SK-MEL-5 (cell line): ENCODE measurements at regions not wholly inside any gene's neighbourhood (a gene's known extent, or its start where the extent isn't known, plus 50 kb on each side); places are given as distances from the start of the nearest gene placed in this dataset.

ENCODE experiments used
- DNase-seq: peaks from one replicate; pipeline ENCODE4 v3.0.0-alpha.2; 2016; ENCODE audit warnings: low read depth, low spot score
- in situ Hi-C: cut with HindIII; loops from 2 replicates; pipeline ENCODE4 v1.10.0; 2016; ENCODE audit warnings: low sequenced_read_pairs, high pct_unique_total_duplicates, low pct_unique_long_range_greater_than_20kb

- in situ Hi-C loops = no loop called here
- DNase-seq = no peak
Observed at GRCh38 chr4:127214016-127214415, 418.7 kb upstream of the INTU start.

DNA sequence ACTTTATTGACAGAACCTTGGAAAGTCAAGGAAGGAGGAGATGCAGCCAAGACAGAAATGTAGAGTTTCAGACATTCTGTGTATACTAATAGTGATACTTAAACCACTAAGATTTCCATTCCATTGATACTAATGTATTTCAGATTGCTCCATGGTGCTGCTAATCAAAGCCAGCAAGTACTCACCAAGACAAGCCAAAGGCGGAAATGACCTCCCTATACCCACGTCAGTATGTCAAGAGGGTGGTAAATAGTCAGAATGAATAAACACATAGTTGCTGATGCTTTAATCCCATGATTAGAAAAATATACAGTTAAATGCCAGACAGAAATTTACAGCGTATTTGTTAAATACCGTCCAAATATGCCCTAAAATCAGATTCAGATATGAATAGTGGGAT lies 417.8 kb upstream of the INTU start:
- in situ Hi-C loops = no loop called here
- no peak for DNase-seq

GRCh38 chr4:127217586-127218229 lies 415.0 kb upstream of the INTU start:
- in situ Hi-C loops = no loop called here
- DNase-seq = no peak

DNA sequence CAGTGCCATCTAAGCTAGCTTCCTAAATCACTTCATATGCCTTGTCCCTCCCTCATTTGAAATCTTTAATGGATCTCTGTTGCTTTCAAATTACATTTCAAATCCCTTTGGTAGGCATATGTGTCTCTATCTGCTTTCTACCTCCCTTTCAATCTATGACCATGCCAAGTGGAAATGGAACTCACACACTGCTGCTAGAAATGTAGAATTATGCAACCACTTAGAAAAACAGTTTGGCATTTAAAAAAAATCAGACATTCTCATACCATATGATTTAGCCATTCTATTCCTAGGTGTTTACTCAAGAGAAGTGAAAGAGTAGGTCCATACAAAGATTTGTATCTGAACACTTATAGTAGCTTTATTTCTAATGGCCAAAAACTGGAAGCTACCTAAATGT lies 413.5 kb upstream of the INTU start:
- no peak for DNase-seq
- in situ Hi-C loops = no loop called here

GRCh38 chr4:127224556-127224955 lies 408.2 kb upstream of the INTU start:
- no peak for DNase-seq
- in situ Hi-C loops = no loop called here

GRCh38 chr4:127229855-127230608 lies 402.7 kb upstream of the INTU start:
- DNase-seq = no peak
- in situ Hi-C loops = no loop called here

DNA sequence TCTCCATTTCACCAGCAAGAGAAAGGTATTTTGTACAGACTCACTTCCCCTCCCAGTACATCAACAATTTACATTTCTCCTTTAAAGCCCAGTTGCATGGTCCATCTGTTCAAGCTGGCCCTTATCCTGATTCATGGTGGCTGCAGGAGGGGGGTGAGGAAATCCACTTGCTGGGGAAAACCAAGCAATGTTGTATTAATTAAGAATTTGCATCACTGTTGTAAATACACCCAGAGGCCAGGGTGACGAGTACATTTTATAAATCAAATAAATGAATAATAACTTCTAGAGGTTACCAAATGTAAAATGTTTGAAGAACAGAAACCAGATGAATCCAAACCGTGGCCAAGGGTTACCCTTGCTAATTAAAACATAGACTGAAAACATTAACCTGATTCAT lies 395.9 kb upstream of the INTU start:
- in situ Hi-C loops = no loop called here

DNA sequence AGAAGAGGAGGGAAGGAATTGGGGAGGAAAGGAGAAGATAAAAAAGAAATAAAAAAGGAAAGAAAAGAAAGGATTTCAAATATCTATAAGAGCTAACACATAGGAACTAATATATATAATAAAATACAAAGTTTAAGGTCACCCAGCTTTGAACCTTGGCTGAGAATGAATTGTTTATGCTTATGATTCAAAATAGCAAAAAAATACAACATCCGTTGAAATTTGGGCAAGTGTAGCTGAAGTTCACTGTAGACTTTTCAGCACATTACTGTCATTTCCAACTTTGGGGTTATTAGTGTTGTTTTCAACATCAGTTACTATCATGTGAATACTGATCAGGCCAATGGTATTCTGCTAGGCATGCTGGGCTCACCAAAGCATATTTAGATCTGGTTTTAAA lies 395.2 kb upstream of the INTU start:
- in situ Hi-C loops = no loop called here
- DNase-seq = no peak

More for the DNA sequence above, 395.9 kb upstream of the INTU start:
- no peak for DNase-seq

- in situ Hi-C loops = no loop called here
Observed at GRCh38 chr4:127238956-127239475, 393.7 kb upstream of the INTU start.

DNA sequence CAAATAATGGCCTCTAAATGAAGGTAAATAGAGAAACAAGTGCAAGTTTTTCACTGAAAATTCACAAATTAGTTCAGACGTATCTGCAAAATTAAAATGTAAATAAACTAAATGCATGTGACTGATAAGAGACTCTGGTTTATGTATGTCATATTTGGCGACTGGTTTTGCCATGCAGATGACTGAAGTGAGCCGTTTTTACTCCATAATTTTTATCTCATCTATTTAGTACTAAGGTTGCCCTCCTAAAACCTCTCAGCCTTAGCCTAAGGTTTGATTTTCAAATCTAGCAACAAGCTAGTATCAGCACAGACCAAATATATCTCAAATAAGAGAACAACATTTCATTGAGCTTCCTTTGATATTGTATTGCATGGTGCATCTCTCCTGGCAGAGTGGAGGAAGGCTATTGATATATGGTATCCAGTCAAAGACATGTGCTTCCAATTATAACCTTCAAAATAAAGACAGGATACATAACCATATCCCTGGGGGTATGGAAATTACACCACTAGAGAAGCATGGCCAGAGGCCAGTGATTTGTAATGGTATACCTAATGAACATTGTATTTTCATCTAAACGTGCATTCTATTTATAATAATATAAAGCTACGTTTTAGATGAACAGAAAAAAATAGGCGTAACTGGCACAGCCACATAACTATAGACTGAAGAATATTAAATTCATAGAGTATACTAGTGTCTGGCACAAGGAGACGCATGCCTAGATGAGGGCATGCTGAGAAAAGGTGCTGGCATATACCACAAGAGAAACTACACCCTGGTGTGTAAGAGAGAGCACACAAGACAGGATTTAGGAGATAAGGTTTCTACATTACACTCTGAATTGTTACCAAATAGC lies 392.6 kb upstream of the INTU start:
- peak; percentile 72 for DNase-seq
- in situ Hi-C loops = no loop called here

More at GRCh38 chr4:127238956-127239475, 393.7 kb upstream of the INTU start:
- peak; percentile 60 for DNase-seq

GRCh38 chr4:127240764-127241105 lies 392.0 kb upstream of the INTU start:
- in situ Hi-C loops = no loop called here

GRCh38 chr4:127244515-127244914 lies 388.2 kb upstream of the INTU start:
- in situ Hi-C loops = no loop called here
- no peak for DNase-seq

More at GRCh38 chr4:127240764-127241105, 392.0 kb upstream of the INTU start:
- DNase-seq = peak; percentile 36

DNA sequence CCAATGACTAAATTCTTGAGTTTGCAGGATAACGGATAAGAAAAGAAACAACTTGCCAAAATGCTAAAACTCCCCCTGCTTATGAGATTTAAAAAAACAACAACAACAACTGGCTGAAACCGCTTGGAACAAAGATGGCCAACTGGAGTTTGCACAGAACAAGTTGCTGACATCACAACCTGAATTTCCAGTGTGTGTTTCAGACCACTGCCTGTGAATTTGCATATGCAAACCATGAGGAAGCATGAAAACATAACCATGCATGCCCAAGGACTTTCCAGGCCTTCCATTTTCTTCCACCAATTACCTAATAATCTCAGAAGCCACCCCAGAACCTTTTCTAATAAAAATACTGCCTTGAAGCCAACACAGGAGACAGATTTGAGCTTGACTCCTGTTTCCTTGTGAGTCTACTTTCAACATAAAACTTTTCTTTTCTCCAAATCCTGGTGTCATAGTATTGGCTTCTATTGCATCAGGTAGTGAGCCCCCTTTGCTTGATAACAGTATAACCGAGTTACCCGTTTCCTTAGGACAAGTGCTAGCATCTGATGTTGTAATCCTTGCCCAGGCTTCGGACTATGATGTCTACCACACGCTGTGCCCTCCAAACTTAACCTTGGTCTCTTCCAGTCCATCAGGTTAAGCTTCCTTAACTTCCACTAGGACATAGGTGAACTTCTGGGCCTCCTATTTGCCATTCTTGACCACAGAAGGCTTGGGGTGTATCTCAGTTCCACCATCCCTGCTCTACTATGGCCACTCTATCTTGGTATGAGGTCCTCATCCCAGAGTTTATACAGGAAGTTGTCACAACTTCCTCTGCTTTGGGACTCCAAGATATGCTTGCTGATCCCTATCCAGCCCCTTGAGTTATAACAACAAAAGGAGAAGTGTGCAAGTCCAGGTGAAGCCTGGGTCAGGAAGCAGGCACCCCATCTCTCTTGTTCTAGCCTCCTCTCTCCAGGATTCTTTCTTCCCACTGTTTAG lies 385.5 kb upstream of the INTU start:
- no peak for DNase-seq
- in situ Hi-C loops = no loop called here

GRCh38 chr4:127249066-127249766 lies 383.5 kb upstream of the INTU start:
- no peak for DNase-seq
- in situ Hi-C loops = no loop called here

GRCh38 chr4:127249767-127250108 lies 383.0 kb upstream of the INTU start:
- DNase-seq = no peak
- in situ Hi-C loops = no loop called here

DNA sequence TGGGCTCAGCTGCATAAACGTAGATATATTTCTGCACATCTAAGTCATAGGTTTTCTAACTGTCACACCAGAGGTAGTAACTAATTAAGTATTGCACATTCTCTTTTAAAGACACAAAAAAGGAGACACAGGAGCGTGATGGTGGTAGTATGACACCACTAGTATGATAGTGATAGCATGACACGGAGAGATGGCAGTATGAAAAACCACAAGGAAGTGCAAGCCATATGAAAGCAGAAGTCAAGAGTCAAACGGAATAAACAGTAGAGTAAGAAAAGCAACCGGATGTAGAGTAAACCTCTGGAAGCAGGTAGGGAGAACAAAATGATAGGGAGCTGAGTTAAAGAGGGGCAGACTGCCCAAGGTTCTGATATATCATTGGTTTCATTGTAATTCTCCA lies 382.2 kb upstream of the INTU start:
- DNase-seq = no peak
- in situ Hi-C loops = no loop called here

DNA sequence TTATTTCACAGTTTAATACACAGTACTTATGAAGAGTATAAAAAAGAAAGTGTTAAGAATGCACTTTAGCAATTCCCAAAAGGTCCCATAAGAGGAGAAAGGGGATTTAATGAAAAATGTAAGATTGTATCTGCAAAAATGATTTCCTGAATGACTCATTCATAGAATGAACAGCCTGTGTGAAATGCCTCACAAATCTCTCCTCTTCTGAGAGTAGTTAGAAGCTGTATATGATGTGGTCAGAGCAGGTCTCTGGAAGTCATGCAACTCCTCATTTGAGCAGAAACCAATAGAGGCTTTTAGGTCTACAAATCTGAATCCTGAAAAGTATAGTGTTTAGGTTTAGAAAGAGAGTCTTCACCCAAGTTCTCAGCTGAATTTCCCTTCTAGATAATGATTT lies 381.3 kb upstream of the INTU start:
- peak; percentile 10 for DNase-seq
- in situ Hi-C loops = no loop called here
